Activated gamma-delta T cell treated with anti-CD3 and anti-CD28 coated beads, Interleukin-2, amount 50 U/mL, for 16 hours (primary cell): ENCODE measurements at regions not wholly inside any gene's neighbourhood (a gene's known extent, or its start where the extent isn't known, plus 50 kb on each side); places are given as distances from the start of the nearest gene placed in this dataset.

Experiments used
- DNase-seq: peaks from one replicate; pipeline ENCODE4 v3.0.0-alpha.2; 2020; ENCODE audit warnings: low read depth

DNA sequence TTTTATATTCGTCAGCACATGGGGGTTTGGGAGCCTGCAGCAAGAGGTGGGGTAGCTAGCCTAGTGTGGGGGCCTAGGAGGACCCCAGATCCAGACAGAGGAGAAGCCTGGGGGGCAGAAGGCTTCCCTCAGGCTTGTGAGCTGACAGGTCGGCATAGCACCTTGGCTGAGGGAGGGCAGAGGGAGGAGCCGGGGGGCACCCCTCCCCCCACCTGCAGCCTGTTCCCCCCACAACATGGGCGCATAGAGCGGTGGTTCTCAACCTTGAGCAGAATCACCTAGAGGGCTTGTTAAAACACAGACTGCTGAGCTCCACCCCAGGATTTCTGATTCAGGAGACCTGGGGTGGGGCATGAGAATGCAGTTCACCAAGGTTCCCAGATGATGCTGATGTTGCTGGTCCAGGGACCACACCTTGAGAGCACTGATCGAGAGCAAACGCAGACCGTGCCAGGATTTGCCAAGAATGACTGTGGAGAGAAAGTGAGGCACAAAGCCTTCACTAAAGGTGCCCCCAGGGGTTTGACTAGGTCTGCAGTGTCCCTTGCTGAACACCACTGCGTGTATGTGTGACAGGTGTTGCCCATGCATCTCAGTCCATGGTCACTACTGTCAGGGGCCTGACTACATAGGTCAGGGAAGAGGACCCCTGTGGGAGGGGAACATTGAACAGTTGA is 163.3 kb downstream of the MACROH2A1 start:
- no peak for DNase-seq

DNA sequence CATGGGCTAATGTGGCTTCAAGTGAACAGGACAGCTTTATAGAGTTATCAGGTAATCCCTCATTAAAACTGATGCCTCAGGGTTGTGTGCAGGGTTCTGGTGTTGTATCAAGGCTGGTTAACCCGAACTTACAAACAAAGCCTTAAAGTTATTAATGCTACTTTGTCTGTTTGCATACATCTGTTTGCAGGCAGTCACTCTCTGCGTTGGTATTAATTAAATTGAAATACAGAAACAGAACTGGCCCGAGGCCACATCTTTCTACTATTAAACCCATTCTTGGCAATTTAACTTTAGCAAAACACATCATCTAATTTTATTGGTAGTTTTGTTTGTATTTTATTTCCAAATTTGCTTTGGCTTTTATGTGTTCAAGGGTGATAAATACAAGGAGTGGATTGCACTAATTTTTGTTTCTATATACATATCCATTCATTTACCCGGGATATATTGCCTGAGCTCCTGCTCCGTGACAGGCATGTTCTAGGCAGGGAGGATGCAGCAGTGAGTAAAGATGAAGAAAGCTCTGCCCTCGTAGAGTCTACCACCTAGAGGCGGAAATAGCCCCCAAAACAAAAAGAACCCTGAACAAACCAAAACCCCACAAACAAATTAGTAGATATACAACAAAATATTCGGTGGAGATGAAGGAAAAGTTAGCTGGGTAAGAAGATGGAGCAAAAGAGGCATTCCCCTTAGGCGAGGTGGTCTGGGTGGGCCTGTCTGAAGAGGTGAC is 164.2 kb downstream of the MACROH2A1 start:
- DNase-seq = no peak

DNA sequence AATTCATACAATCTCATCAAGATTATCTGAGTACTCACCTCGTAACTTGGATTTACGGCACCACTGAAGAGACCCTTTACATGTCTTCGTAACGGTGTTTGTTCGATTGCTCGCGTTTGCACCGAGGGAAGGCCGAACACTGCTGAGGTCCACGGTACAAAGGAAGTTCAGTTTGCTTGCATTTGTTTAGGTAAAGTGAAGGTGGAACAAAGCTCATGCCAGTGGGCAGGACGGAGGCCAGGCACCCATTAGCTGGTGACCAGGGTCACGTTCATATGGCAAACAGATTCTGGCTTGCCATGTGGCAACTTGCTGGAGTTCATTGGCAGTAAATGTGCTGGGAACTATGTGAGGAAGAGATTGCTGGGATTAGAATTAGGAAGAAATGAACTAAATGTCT is 164.8 kb downstream of the MACROH2A1 start:
- no peak for DNase-seq

DNA sequence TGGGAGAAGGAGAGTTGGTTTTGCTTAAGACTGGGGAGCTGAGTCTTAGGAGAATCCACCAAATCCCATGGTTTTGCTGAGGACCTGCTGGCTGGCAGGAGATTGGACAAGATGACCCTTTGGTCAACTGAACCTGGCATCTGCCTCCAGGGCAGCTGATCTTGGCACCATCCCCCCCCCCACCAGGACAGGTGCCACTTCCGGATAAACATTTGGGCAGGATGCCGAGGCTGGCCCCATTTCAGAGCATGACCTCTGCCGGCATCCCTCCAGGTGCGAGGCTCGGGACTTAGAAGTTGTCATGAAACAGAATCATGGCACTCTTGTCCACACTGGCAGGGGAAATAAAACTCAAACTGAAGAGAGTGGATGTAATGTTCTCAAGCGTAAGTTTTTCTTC is 165.6 kb downstream of the MACROH2A1 start:
- no peak for DNase-seq

DNA sequence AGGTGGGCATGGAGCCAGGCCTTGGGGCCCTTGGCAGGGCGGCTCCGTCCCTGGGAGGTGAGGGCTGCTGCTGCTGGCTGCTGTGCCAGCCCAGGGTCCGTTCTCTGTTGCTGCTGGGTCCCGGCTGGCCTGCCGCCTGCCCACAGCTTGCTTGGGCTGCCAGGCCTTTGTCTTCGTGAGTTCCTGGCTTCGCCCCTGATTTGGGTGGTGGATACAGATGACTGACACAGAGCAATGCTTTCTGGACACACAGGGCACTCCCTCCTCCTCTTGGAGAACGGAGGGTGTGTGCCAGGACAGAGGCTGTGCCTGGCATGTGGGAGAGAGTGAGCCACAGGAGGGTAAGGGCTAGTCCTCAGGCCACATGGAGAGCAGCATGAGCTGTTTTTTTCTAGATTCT is 166.1 kb downstream of the MACROH2A1 start:
- DNase-seq = no peak

DNA sequence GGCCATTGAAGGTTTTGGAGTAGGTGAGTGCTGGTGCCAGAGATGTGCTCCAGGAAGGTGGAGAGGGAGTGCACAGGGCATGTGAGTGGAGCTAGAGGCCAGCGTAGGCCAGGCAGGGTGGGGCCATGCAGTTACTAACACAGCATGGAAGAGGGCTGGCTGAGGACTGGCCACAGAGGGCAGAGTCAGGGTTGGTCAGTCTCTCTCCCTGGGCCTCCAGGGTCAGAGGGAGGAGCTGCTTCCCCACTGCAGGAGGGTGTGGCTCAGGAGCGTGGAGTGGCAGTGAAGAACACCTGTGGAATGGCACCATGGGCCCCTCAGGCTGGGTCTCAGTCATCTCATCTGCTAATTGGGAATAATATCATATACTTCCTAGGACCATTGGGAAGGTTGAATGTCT is 167.7 kb downstream of the MACROH2A1 start:
- DNase-seq = no peak

DNA sequence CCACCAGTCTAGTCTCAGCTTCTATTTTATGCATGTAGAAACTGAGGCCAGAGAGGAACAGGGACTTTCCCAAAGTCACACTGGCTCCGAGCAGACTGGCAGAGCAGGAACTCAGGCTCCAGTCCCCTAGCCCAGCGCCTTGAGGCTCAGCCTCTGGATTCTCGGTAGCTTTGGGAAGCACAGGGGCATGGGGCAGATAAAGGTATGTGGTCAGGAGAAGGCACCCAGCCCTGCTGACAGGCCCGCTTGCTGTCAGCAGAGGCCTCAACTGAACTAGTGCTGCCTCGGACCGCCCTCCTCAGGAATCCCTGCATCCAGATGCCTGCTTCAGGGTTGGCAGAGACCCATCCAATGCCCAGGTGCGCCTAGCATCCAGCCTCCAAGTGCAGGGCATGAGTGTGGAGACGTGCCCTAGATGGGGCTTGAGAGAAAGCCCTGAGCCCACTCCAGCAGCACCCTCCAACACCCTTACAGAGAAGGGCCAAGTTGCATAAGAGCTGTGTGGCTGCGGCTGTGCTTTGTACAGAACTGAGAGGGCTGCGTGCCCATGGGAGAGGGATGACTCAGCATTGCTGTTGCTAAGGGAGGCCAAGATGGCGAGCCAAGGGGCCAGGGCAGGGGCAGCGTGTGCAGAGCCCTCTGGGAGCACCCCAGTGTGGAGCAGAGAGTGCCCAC is 168.6 kb downstream of the MACROH2A1 start:
- DNase-seq = no peak

DNA sequence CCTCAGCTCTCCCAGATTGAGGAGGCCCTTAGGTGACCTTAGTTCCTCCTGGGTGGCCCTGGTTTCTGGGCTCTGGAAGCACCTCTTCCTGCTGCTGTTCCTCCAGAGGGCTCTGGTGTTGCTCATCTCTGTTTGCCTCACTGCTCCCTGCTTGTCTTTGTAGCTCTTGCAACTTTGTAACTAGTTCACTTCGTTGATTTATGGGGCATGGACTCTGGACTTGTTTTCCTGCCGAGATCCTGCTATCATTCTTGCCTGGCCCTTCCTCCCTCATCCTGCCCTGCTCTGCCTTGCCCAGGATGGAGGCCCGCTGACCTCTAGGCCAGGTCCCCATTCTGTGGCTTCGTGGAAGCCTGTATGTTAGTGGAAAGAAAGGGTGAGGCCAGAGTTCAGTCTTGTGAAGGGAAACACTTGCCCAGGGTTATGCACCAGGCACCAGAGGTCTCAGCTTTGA is 169.3 kb downstream of the MACROH2A1 start:
- DNase-seq = no peak

DNA sequence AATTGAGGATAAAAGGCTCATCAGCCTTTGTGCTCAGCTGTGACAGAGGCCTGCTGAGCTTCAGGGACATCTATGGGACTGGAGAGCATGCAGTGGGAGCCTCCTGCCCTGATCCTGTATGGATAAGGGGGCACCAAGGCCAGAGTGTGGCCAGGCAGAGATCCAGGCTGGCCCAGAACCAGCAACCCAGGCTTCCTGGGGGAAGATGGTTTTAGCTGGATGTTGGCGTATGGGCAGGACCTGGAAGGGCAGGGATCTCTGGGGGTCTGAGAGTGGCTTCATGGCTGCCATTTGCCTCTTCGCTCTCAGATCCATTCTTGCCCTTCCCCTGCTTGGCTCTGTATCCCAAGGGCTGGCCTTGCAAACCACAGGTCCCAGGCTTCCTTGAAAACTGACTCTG is 169.9 kb downstream of the MACROH2A1 start:
- DNase-seq = no peak

DNA sequence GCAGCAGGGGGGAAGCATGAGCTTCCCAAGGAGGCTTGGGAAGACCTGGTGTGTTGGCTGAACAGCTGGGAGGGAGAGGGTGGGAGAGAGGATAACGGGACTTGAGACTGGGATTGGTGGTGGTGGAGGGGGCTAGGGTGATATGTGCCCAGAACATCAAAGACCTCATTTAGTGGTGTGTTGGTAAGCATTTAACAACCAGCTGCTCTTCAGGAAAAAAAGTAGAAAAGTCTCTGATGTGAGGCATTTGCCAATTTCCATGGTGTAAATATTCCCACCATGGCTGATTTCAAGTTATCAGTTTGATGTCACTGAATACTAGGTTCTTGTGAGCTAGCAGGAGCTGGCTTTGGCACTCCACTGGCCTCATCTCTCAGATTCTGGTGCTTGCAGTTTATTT is 170.8 kb downstream of the MACROH2A1 start:
- no peak for DNase-seq

DNA sequence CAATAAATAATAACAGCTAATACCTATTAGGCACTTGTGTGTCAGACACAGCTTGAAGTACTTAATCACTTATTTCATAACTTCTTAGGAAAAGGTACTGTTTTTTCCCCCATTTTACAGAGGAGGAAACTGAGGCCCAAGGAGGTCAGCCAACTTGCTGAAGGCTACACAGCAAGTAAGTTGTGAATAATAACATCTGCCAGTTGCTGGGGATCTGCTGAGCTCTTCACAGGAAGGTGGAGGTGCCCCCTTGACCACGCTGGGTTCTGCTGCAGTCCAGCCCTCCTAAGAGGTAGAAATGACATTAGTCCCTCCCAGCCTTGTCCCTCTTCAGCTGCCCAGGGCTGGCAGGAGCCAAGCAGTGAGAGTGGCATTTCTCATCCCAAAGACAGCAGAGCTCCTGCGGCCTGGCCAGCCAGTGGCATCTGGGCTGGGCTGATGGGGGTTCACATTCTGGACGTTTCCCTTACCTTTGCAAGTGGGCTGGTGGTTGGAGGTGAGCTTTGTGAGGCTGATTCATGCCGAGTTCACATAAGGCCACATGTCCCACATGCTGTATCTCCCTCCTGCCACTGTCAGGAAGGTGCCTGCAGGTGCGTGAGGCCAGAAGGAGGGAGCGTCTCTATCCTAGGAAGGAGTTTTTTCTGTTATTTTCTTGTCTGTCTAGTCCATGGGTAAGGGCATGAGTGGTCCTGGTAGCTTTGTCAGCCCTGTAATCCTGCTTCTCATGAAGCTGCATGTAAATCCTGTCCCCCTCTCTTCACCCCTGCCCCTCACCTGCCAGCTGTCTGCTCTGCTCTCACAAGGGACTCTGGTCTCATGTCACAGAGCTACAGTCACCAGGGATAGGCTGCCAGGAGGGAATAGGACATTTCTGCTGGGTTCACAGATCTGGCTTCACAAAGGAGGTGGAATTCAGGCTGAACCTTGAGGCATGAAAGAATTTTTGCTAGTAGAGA is 171.7 kb downstream of the MACROH2A1 start:
- DNase-seq = no peak

DNA sequence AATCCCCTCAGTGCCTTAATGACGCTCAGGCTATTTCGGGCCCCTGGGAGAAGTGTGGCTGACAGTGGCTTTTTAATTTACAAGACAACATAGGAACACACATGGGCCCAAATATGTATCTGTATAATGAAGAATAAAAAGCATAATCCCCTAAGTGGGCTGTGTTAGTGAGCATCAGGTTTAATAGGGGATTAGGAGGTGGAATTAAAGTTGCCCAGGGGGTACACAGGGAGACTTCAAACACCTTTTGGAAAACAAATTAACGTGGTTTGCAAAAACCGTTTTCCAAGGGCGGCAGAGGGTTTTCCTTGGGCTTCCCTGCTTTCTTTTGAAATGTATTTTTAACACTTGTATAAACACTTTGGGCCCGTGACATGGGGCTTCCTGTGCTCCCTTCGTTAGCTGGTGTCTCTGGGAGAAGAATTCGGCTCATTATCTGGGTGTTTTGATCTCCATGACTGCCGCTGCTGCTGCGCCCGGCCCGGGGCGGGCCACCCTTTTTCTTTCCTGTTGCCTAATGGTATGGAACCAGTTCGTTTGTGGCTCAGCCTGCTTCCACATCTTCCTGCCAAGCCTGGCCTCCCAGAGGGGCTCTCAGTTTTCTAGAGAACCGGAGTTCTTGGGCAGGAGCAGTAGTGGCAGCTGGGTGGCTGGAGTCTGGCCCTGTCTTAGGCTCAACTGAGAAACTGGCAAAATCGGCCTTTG is 173.0 kb downstream of the MACROH2A1 start:
- no peak for DNase-seq

DNA sequence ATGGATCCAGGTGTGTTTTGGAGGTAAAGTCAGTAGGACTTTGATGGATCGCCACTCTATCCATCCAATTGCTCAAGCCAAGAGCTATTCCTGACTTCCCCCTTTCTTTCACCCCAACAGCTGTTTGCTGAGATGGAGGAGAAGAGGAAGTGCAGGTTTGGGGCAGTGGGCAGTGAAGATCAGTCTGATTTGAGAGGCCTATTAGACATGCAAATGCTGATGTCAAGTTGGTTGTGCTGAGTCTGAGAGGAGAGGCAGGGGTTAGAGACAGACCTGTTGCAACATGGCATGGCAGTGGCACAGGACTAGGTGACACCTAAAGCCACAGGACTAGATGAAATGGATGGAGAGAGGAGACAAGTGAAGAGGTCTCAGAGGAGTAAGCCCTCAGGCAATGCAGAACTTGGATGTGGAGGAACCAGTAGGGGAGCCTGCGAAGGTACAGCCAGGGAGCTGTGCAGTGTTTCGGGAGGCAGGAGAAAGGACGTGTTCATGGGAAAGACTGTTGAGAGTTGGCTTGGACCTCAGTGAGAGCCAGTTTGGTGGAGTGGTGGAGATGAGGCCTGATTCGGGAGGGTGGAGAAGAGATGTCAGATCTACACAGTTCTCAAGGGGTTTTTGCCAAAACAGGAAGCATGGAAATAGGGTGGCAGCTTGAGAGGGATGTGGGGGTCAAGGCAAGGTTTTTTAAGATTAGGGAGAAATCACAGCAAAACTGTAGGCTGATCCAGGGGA is 175.0 kb downstream of the MACROH2A1 start:
- no peak for DNase-seq

DNA sequence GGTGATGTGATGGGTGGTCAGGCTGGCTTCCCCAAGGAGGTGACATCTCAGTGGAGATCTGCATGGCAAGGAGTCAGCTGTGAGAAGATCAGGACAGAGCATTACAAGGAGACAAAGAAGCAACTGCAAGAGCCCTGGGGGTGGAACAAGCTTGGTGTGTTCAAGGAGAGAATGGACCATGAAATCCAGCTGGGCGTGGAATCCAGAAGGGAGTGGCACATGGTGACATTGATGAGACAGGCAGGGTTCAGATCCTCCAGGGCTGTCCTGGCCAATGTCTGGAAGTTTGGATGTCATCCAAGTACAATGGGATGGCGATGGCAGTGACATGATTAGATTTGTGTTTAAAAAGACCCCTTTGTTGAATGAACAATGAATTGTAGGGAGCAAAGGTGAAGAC is 175.6 kb downstream of the MACROH2A1 start:
- DNase-seq = no peak

DNA sequence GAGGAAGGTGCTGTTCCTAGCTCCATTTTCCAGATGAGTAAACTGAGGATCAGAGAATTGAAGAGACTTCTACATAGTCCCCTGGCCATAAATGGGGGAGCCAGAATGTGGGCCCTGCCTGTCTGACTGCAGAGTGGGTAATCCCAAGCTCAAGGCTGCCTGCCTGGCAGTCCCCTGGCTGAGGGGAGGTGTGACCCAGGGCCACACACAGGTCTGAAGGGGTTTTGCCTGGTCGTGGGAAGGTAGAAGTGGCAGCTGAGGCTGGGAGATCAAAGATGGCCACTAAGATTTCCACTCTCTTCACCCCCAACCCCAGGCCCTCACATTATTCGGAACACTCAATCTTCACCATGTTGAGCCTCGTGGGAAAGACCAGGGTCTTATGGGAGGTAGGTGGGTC is 176.3 kb downstream of the MACROH2A1 start:
- DNase-seq = no peak

DNA sequence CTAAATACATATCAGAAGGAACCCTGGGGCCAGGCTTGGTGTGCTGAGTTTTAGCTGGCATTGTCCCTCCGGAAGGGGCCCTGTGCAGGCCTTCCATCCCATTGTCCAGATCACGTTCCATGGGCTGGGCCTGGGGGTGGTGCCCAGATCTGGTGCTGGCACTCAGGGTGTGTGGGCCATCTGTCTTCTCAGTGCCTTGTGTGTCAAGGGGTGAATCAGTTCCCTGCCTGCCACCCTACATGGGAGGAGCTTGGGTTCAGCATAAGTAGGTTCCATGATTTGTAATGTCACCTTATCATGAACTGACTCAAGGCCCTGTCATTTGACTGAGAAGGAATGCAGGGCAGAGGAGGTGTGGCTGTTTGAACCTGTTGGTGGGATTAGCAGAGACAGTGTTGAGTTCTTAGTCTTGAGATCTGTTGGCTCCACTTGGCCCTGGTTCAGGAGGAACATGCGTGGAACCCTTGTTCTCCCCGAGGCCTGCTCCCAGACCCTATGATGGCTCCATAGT is 176.8 kb downstream of the MACROH2A1 start:
- DNase-seq = no peak

DNA sequence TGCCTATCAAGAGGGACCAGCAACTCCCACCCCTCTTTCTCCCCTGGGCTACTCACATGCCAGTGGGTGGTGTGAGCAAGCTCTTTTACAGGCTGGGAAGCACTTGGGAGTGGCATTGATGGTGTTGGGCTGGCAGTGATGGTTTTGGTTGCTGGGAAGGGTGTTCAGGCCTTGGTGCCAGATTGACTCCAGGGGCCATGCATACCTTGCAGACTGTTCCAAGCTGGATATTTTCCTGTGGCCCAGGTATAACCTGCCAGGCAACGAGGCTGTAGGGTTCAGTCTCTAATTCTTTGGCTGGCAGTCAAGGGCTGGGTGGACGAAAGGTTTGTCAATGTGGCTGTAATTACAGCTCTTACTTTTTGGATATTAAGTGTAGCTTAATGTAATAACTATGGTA is 177.3 kb downstream of the MACROH2A1 start:
- DNase-seq = no peak

DNA sequence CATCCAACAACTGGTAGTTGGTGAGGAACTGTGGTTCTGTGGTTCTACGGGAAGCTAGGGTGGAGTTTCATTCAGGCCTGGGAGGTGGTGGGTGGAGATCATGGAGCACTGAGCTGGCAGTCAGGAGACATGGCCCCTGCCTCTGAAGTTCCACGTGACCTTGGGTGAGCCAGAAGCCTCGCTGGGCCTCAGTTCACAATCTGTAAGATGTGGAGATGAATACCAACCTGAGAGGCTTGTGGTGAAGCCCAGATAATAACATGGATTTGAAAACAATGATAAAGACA is 177.9 kb downstream of the MACROH2A1 start:
- DNase-seq = no peak

DNA sequence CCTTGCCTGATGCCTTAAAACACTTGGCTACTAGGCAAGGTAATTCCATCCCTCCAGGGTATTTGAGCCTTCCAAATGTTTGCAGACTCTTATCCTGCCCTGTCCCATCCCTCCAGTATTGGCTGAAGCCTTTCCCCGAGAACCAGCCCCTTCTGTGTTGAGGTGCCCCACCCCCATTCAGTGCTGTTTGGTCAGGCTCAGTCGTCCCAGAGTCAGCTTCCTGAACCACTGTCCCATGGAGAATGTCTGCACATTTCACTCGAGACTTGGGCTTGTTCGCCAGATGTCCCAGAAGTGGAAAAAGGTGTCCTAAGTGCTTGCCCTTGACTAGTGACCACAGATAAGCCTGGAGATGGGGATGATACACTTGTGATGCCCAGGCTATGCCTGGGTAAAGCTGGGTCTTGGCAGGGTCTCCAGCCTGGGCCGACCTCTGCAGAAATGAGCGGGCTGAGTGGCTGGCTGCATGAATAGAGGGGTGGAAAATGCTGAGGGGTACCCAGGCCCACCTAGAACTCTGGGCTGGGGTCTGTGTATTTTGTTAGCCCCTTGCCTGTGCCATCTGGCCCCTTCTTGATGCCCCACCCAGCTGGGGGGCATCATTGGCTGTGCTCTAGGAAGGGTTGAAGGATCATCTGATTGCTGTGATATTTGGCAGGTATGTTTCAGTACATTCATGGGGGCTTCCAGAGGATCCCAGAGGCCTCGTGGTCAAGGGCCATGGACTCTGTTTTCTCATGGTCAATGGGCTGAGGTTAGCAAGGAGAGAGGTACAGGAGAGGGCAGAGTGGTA is 178.4 kb downstream of the MACROH2A1 start:
- no peak for DNase-seq

DNA sequence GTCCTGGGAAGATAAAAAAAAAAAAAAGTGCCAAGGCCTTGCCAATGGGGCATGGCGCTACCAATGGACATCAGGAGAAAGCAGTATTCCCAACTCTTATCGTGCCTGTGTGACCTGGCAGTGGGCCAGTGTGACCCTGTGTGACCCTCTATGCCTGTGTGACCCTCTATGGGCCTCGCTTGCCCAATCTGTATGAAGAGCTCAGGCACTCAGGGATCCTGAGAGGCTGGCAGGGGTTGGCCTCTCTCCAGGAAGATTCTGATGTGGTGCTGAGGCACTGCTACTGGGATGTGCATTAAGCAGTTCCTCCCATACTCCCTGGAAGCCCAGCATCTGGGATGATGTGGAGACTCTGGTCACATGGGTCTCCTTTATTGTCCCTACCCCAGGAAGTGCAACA is 179.2 kb downstream of the MACROH2A1 start:
- DNase-seq = no peak
